ENCODE measurements at regions not wholly inside any gene's neighbourhood (a gene's known extent, or its start where the extent isn't known, plus 50 kb on each side); places are given as distances from the start of the nearest gene placed in this dataset.
"Not testable (repeated sequence)": the region's sequence is repeated elsewhere in the genome, so short reads cannot be mapped to it uniquely, and the experiment has no call there.

DNA sequence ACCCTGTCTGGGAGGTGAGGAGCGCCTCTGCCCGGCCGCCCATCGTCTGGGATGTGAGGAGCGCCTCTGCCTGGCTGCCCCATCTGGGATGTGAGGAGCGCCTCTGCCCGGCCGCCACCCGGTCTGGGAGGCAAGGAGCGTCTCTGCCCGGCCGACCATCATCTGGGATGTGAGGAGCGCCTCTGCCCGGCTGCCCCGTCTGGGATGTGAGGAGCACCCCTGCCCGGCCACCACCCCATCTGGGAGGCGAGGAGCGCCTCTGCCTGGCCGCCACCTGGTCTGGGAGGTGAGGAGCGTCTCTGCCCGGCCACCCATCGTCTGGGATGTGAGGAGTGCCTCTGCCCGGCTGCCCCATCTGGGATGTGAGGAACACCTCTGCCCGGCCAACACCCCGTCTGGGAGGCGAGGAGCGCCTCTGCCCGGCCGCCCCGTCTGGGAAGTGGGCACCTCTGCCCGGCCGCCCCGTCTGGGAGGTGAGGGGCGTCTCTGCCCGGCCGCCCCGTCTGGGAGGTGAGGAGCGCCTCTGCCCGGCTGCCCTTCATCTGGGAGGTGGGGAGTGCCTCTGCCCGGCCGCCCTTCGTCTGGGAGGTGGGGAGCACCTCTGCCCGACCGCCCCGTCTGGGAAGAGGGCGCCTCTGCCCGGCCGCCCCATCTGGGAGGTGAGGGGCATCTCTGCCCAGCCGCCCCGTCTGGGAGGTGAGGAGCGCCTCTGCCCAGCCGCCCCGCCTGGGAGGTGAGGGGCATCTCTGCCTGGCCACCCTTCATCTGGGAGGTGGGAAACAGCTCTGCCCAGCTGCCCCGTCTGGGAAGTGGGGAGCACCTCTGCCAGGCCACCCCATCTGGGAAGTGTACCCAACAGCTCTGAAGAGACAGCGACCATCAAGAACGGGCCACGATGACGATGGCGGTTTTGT is 399.7 kb downstream of the CAAP1 start:
- DNase-seq (ENCODE audit: low read depth), result not testable (repeated sequence)

DNA sequence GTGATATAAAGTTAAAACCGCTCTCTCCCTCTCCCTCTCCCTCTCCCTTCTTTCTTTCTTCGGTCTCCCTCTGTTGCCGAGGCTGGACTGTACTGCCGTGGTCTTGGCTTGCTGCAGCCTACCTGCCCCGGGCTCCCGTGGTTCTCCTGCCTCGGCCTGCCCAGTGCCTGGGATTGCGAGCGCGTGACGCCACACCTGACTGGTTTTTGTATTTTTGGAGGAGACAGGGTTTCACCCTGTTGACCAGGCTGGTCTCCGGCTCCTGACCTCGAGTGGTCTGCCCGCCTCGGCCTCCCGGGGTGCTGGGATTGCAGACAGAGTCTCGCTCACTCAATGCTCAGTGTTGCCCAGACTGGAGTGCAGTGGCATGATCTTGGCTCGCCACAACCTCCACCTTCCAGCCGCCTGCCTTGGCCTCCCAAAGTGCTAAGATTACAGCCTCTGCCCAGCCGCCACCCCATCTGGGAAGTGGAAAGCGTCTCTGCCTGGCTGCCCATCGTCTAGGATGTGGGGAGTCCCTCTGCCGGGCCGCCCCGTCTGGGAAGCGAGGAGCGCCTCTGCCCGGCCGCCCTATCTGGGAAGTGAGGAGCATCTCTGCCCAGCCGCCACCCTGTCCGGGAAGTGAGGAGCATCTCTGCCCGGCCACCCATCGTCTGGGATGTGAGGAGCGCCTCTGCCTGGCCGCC is 400.5 kb downstream of the CAAP1 start:
- DNase-seq (ENCODE audit: low read depth), result not testable (repeated sequence)

DNA sequence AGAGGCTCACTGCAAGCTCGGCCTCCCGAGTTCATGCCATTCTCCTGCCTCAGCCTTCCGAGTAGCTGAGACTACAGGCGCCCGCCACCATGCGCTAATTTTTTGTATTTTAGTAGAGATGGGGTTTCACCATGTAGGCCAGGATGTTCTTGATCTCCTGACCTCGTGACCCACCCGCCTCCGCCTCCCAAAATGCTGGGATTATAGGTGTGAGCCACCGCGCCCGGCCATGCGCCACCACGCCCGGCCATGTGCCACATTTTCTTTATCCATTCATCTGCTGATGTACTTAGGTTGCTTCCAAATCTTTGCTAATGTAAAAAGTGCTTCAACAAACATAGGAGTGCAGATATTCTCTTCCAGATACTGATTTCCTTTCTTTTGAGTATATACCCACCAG is 408.6 kb downstream of the CAAP1 start:
- no peak for DNase-seq (ENCODE audit: low read depth)

DNA sequence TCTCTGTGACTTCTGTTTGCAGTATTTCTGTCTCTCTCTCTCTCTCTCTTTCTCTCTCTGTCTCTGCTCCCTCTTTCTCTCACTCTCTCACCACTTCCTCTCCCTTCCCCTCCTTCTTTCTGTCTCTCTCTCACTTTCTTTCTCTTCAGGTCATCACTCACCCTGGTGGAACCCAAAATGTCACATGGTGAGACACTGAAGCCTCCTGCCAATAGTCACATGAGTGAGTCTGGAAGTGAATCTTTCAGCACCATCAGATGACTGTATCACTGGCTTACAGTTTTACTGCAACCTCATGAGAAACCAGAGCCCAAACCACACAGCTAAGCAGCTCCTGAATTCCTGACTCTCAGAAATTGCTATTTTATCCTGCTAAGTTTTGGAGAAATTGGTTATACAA is 414.6 kb downstream of the CAAP1 start:
- no peak for DNase-seq (ENCODE audit: low read depth)

DNA sequence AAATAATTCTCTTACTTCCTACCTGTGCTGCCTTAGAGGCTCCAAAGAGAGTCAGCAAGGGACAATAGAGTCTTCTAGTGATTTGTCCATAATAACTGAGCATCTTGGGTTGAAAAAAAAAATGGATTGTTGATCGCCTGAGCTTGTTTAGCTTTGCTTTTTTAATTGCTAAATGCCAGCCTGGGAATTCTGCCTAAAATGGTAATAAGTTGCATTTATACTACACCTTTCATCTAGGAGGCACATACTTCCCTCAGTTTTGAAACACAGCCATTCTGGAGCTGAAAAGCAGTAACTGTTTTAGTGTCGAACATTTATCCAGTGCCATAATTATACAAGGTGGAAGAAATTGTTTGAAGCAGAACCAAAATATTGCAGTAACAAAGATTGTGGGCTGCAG is 421.3 kb downstream of the CAAP1 start:
- DNase-seq (ENCODE audit: low read depth), result no peak

DNA sequence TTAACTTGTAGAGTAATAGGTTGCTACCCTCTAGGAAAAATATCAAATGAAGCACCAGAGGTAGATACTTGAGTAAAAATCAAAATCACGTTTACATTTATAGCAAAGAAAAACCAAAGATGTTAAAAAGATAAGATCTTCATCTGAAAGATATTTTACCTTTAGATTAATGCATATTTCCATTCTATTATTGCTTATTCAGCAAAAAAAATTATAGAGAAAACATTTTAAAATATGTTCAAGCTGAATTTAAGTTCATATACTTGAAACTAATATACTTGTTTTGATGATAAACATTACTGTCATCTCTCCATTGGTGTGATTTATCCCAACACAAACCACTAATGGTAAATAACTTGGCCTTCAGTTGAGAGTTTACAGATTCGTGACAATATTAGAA is 422.3 kb downstream of the CAAP1 start:
- DNase-seq (ENCODE audit: low read depth), result no peak

DNA sequence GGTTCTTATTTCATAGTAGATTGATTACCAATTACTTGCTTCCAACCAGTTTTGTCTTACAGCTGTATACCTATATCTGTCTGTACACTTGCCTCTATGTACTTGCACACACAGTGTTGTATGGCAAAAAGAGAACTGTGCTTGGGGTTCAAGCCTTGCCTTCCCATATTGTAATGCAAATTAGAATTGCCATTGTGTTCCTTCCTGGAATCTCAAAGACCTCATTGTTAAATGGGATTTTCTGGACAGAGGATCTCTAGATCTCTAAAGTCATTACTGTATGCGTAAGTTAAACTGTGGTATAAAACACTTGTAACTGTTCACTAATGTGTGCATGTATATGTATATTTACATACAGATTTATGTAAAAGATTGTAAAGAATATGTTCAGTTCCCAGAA is 428.8 kb downstream of the CAAP1 start:
- DNase-seq (ENCODE audit: low read depth), result no peak

DNA sequence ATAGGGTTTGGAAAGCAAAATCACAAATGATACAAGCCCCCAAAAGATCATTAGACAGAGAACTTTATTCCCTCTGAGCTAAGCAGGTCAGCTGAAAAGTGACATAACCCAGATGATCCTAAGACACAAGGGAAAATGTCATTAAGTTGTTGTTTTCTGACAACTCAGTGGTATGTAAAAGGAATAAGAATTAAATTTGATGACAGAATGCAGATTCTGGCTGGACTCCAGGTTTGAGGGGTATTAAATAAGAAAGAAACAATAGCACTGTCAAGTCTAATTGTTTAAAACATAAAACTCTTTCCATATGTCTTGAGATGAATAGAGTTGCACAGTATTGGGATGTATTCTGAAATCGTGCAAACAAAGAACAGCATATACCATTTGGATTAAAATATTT is 429.9 kb downstream of the CAAP1 start:
- DNase-seq (ENCODE audit: low read depth), result no peak

DNA sequence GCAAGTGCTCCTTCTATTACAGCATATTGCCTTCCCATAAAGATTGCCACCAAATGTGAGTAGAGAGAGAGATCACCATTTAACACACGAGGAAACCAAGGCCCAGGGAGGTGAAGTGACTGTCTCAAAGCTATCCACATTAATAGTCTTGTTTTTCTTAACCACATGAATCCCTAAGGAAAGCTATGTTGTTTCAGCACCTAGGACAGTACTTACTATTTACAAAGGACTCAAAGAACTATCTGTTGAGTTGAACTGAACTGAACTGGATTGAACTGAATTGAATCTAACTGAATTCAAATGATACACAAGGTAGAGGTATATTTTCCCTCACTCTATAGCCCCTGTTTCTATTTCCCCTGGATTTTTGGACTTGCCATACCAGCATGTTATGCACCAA is 430.4 kb downstream of the CAAP1 start:
- peak; percentile 1 for DNase-seq (ENCODE audit: low read depth)

DNA sequence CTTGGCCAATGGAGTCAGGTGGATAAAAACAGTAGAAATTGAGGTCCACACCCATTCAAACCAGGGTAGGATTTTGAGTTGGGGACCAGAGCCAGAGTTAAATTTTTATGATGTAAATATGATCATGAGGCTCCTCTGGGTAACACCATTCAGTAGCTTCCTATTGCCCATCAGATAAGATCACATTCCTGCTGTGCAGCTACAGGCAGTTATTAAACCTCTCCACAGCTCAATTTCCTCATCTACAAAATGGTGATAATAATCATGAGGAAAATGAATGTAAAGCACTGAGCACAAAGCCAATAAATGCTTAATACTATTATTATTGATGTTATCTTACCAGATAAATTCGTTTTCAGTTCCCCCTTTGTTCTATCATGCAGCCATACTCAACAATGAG is 432.0 kb downstream of the CAAP1 start:
- no peak for DNase-seq (ENCODE audit: low read depth)

DNA sequence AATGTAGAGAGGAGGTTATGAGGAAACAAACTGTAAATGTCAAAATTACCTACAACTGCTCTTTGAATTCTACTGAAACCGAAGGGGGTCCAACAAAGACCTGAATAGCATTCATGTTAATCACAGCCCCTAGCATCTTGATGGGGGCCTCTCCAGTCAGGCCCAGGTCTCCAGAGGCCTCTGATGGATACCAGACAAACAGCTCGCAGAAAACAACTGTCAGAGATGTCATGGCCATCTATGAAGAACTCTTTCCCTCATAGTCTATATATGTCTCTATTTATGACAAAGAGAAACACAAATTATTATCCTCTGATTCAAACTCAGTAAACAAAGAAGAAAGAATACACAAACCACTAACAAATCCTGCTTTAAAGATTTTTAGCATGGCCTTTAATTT is 432.6 kb downstream of the CAAP1 start:
- no peak for DNase-seq (ENCODE audit: low read depth)

DNA sequence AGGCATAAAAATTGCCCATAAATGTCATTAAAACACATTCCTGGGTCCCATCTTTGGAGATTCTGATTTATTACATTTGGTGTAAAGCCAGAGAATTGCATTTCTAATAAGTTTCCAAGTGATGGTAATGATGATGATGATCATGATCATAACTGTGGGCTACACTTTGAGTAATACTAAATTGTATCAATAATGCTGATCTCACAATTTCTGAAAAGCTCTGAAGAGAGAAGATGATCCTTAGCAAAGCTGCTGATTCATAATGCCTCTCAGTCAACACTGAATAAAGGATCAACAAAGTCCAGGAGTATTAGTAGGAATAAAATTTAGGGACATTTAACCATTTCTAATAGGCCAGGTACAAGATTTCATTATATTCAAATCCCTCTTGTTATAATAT is 434.5 kb downstream of the CAAP1 start:
- DNase-seq (ENCODE audit: low read depth), result no peak

DNA sequence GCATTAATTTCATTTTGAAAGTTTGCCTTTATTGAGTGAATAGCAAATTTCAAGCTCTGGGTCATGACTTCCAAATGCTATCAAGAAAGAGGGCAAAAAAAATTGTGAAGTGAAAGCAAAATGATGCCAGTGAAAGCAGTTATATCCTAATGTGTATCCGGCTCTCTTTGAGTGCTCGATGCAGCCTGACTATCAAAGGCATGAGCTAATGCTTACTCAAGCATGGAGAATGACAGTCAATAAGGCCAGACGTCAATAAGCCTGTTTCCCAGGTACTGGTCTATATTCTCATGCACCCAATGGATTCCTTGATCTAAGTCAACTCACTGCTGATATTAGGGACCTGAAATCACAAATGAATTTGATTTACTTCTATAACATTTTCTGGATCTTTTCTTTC is 435.5 kb downstream of the CAAP1 start:
- no peak for DNase-seq (ENCODE audit: low read depth)

DNA sequence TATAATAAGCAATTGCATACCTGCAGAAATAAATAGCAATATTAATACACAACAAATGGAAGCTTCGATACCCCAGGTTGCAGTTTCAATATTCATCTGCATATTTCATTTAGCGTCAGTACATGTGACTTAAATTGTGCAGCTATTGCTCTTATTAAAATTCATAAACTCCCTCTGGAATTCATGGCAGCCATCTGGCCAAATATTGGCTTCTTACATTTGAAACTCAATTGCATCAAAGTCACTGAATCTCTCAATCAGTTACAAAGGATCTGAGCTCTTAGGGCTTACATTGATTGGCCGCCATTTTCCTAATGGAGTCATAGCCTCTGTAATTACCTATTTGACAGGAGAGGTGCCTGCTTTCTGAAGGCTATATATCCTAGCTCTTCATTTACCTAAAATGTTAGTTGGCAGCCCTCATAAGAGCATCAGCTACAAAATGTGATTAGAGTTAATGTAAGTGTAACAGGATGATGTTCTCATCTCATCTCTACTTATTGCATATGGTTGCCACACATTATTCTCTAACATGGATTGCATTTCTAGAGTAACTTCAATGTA is 453.5 kb downstream of the CAAP1 start:
- no peak for DNase-seq (ENCODE audit: low read depth)

DNA sequence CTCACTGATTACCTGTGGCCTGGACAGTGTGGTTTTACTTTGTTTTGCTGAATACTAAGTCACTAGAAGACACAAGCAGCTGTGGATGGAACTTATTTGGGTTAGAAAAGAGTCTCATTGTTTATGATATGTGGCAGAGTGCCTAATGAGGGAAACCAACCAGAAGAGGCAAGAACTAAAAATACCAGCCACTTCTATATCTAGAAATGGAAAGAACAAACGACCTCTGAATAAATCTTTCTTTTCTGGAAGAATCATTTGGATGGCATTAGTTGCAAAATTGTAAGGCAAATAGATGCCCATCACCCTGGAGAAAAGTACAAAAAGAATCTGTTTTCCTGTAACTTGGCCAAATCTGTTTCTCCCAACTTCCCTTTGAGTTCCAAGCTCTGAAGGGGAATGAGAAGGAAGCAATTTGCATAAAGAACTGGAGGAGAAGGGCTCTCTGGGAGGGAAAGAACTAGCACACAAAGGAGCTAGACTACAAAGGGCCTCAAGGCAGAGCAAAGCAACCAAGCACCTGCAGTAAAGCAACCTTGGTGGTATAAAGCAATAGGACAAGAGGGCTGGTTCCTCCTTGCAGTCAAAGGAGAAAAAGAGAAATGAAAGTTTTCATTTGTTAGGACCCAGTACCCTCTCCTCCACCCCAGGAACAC is 455.4 kb downstream of the CAAP1 start:
- no peak for DNase-seq (ENCODE audit: low read depth)

DNA sequence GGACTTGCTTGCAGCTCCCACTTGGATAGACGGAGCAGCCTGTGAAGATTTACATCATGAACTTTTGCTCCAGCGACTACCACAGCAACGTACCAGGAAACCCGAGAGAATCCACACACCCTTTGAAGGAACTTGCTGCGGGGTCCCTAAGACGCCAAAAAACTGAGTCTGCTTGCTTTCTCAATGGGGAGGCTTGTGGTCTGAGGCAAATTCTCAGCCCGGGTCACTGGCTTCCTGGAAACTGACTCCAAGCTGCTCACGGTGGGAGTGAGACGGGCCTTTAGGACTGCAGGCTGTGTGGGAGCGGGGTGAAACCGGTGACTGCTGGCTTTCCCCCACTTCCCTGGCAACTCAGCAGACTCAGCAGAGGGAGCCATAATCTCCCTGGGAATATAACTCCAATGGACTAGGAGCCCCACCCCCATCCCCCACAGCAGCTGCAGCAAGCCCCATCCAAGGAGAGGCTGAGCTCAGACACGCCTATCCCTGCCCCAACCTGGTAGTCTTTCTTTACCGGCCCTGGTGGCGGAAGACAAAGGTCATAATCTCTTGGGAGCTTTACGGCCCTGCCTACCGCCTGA is 466.0 kb downstream of the CAAP1 start:
- DNase-seq (ENCODE audit: low read depth), result no peak

DNA sequence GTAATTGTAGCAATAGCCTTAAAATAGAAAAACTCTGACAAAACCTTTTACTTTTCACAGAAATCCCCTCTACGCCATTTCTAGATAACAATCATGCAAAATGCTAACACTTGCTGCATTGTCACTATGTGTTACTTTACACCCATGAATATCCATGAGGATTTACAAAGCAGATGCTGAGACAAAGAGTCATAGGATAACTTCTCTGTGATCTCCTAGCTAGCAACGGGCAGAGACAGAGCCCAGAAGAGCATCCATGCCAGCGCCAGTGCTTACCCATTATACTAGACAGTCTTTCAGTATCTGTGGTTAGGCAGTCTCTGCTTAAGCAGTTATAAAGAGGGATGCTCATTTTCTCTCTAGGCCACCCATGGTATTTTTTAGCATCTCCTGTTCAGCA is 474.1 kb downstream of the CAAP1 start:
- no peak for DNase-seq (ENCODE audit: low read depth)

DNA sequence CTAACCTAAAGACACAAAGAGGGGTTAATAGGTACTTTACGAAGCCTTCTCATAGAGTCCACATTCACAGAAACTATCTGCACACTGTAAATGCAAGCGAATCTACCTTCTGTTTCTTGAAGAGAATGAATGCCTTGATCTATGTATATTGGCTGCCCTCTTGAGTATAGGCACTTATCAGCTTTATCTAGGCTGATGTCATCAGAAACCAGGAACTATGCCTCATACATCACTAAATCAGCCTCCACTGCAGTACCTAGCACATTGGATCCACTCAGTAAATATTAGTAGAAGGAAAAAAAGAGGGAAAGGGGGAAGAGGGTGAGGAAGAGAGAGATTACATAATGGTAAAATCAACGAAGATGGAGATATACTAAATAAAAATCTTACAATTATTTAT is 477.1 kb downstream of the CAAP1 start:
- no peak for DNase-seq (ENCODE audit: low read depth)

DNA sequence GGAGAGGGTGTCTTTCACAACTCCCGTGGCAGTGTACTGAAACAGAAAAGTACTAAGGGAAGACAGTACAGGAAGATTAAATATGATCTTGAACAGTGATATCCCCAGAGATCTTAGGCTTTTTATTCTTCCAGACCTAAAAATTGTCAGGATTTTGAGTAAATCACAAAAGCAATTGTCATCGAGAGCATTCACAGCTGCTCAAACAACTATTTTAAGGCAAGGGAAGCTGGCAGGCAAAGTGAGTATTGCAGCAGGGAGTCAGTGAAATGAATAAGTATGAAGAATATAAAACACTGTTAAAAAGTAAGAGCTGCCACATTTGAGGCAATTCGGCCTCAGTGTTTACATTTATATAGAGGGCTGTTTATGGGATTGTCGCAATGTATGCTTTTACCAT is 479.0 kb downstream of the CAAP1 start:
- DNase-seq (ENCODE audit: low read depth), result peak; percentile 44

DNA sequence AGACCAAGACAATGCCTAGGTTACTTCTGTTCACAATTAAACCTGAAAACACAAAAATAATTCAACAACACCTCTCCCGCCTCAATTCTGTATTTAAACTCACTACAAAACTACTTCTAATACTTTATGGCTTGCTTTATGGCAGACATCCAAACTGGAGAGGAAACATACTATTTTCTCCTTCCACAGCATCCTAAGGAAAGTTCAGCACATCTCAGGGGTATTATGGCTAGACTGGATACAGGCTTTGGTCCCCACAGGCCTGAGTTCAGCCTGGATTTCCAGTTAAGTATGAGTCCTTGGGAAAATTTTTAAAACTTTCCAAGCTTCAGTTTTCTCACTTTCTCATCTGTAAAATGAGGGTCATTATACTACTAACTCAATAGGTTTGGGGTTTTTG is 480.2 kb downstream of the CAAP1 start:
- DNase-seq (ENCODE audit: low read depth), result peak; percentile 41

DNA sequence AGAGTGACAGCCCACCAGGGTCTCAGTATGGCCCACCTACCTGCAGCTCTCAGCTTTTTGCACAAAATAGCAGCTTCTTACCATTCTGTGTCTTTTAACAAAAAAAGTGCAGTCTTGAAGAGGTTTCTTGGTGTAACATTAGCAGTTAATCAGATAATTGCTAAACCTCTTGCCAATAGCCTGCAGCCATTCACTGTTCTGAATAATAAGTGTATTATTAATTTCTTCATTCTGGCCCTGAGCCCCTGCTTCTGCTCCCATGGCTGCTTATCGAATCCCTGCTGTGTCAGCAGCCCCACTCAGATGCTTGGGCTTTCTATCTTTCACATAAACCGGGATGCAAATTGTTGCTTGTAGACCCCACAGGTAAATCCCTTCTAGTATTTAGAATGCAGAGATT is 485.9 kb downstream of the CAAP1 start:
- DNase-seq (ENCODE audit: low read depth), result no peak

DNA sequence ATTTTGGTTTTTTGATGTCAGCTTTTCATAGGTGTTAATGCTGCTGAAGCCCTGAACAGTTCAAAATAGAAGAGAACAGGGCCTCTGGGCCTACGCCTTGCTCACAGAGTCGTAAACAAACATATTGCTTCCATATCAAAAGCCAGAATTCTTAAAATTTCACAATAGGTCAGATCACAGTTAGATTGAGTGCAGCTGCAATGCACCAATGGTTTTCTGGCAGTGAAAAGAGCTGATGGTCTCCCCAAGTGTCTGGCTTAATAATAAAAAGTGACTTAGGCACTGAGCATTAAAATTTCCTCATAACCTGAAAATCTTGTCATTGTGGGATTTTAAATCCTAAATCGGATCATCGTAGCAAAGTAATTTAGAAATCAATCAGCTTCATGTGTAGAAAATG is 493.0 kb downstream of the CAAP1 start:
- peak; percentile 13 for DNase-seq (ENCODE audit: low read depth)

Data from forelimb muscle (tissue), 1 donor.